HL-60 (cell line): ENCODE measurements at regions not wholly inside any gene's neighbourhood (a gene's known extent, or its start where the extent isn't known, plus 50 kb on each side); places are given as distances from the start of the nearest gene placed in this dataset.

ENCODE experiments used
- POLR2AphosphoS5 ChIP-seq: IDR thresholded peaks from 2 replicates; pipeline ENCODE4 v1.6.1; 2012; ENCODE audit warnings: low read depth
- TF ChIP-seq, protein P1 (sequence below): IDR thresholded peaks from 2 replicates; pipeline ENCODE4 v1.6.1; 2012; ENCODE audit warnings: low read depth; ENCODE audit not compliant: insufficient replicate concordance
- TF ChIP-seq, protein P2 (sequence below): IDR thresholded peaks from one replicate; pipeline ENCODE4 v1.5.1; 2011; ENCODE audit warnings: low read length, control low read depth, inconsistent platforms; ENCODE audit not compliant: insufficient read depth

DNA sequence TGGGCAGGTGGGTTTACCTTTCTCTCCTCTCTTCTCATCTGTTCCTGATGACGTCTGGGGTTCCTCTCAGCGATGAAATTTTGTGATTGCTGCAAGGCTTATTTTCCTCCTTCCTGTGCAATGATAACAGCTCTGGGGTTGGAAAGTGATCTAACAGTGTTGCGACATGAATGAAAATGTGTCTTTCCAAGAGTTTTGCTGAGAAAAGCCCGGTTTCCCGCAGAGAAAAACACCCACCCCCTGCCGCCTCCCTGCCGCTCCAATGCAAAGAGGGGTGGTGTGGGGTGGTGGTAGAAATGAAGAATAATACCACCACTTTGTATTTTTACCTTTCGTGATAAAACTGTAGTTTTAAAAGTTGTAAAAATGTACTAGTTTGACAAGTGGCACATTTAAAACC lies 232.0 kb downstream of the OLFM4 start:
- TF ChIP-seq, protein P1, sequence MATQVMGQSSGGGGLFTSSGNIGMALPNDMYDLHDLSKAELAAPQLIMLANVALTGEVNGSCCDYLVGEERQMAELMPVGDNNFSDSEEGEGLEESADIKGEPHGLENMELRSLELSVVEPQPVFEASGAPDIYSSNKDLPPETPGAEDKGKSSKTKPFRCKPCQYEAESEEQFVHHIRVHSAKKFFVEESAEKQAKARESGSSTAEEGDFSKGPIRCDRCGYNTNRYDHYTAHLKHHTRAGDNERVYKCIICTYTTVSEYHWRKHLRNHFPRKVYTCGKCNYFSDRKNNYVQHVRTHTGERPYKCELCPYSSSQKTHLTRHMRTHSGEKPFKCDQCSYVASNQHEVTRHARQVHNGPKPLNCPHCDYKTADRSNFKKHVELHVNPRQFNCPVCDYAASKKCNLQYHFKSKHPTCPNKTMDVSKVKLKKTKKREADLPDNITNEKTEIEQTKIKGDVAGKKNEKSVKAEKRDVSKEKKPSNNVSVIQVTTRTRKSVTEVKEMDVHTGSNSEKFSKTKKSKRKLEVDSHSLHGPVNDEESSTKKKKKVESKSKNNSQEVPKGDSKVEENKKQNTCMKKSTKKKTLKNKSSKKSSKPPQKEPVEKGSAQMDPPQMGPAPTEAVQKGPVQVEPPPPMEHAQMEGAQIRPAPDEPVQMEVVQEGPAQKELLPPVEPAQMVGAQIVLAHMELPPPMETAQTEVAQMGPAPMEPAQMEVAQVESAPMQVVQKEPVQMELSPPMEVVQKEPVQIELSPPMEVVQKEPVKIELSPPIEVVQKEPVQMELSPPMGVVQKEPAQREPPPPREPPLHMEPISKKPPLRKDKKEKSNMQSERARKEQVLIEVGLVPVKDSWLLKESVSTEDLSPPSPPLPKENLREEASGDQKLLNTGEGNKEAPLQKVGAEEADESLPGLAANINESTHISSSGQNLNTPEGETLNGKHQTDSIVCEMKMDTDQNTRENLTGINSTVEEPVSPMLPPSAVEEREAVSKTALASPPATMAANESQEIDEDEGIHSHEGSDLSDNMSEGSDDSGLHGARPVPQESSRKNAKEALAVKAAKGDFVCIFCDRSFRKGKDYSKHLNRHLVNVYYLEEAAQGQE = no peak
- TF ChIP-seq, protein P2, sequence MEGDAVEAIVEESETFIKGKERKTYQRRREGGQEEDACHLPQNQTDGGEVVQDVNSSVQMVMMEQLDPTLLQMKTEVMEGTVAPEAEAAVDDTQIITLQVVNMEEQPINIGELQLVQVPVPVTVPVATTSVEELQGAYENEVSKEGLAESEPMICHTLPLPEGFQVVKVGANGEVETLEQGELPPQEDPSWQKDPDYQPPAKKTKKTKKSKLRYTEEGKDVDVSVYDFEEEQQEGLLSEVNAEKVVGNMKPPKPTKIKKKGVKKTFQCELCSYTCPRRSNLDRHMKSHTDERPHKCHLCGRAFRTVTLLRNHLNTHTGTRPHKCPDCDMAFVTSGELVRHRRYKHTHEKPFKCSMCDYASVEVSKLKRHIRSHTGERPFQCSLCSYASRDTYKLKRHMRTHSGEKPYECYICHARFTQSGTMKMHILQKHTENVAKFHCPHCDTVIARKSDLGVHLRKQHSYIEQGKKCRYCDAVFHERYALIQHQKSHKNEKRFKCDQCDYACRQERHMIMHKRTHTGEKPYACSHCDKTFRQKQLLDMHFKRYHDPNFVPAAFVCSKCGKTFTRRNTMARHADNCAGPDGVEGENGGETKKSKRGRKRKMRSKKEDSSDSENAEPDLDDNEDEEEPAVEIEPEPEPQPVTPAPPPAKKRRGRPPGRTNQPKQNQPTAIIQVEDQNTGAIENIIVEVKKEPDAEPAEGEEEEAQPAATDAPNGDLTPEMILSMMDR = no peak
- no peak for TF ChIP-seq POLR2AphosphoS5
